Ishikawa (cell line): ENCODE measurements at regions not wholly inside any gene's neighbourhood (a gene's known extent, or its start where the extent isn't known, plus 50 kb on each side); places are given as distances from the start of the nearest gene placed in this dataset.

ENCODE experiments used
- CEBPB ChIP-seq: IDR thresholded peaks from 2 replicates; pipeline ENCODE4 v1.6.1; 2012
- CREB1 ChIP-seq: IDR thresholded peaks from 2 replicates; pipeline ENCODE4 v1.6.1; 2012; ENCODE audit warnings: low read depth
- EGR1 ChIP-seq: IDR thresholded peaks from 2 replicates; pipeline ENCODE4 v1.6.1; 2012
- EP300 ChIP-seq: IDR thresholded peaks from 2 replicates; pipeline ENCODE4 v1.6.1; 2012; ENCODE audit warnings: borderline replicate concordance
- FOXM1 ChIP-seq: IDR thresholded peaks from 2 replicates; pipeline ENCODE4 v1.6.1; 2012; ENCODE audit warnings: low read depth, borderline replicate concordance
- MAX ChIP-seq: IDR thresholded peaks from 2 replicates; pipeline ENCODE4 v1.6.1; 2012
- NFIC ChIP-seq: IDR thresholded peaks from 2 replicates; pipeline ENCODE4 v1.6.1; 2012
- RAD21 ChIP-seq: IDR thresholded peaks from 2 replicates; pipeline ENCODE4 v1.6.1; 2012; ENCODE audit warnings: low read depth
- REST ChIP-seq: IDR thresholded peaks from 2 replicates; pipeline ENCODE4 v1.6.1; 2012; ENCODE audit warnings: low read depth, mild to moderate bottlenecking
- TAF1 ChIP-seq: IDR thresholded peaks from 2 replicates; pipeline ENCODE4 v1.6.1; 2012; ENCODE audit warnings: low read depth, mild to moderate bottlenecking
- TCF12 ChIP-seq: IDR thresholded peaks from 2 replicates; pipeline ENCODE4 v1.6.1; 2012; ENCODE audit warnings: low read depth
- TEAD4 ChIP-seq: IDR thresholded peaks from 2 replicates; pipeline ENCODE4 v1.6.1; 2012
- USF1 ChIP-seq: IDR thresholded peaks from 2 replicates; pipeline ENCODE4 v1.6.1; 2012
- YY1 ChIP-seq: IDR thresholded peaks from 2 replicates; pipeline ENCODE4 v1.6.1; 2012; ENCODE audit warnings: low read depth
- ZBTB7A ChIP-seq: IDR thresholded peaks from 2 replicates; pipeline ENCODE4 v1.6.1; 2012; ENCODE audit warnings: low read depth

GRCh38 chr11:134823970-134824369 is 411.9 kb upstream of the B3GAT1 start:
- TF ChIP-seq MAX (no peak), NFIC (no peak)

- TF ChIP-seq EP300 = no peak
- no peak for TF ChIP-seq TAF1
Measured at GRCh38 chr11:134822897-134823296, 410.9 kb upstream of the B3GAT1 start.

- TF ChIP-seq RAD21 (no peak), NFIC (no peak), FOXM1 (no peak), REST (no peak), TEAD4 (no peak), EP300 (no peak), TAF1 (no peak), MAX (no peak), ZBTB7A (no peak), TCF12 (no peak), YY1 (no peak), CEBPB (no peak), USF1 (no peak), EGR1 (no peak)
Measured at GRCh38 chr11:134821422-134821821, 409.4 kb upstream of the B3GAT1 start.

- no peak for TF ChIP-seq MAX
- no peak for TF ChIP-seq RAD21
- no peak for TF ChIP-seq NFIC
- TF ChIP-seq CREB1 = no peak
- TF ChIP-seq CEBPB = no peak
- TF ChIP-seq EGR1 = no peak
- no peak for TF ChIP-seq ZBTB7A
Measured at GRCh38 chr11:134819041-134819440, 407.0 kb upstream of the B3GAT1 start.

GRCh38 chr11:134818516-134818915 is 406.5 kb upstream of the B3GAT1 start:
- TF ChIP-seq EGR1 (no peak), USF1 (no peak), NFIC (no peak)

- no peak for TF ChIP-seq ZBTB7A
Measured at GRCh38 chr11:134815404-134815803, 403.4 kb upstream of the B3GAT1 start.

- TF ChIP-seq RAD21 (no peak), YY1 (no peak), EP300 (no peak), USF1 (no peak), TAF1 (no peak), ZBTB7A (no peak), CREB1 (no peak), REST (no peak), NFIC (no peak), CEBPB (no peak), MAX (no peak), TEAD4 (no peak), FOXM1 (no peak), TCF12 (no peak), EGR1 (no peak)
Measured at GRCh38 chr11:134807997-134808396, 396.0 kb upstream of the B3GAT1 start.
